ENCODE measurements at regions not wholly inside any gene's neighbourhood (a gene's known extent, or its start where the extent isn't known, plus 50 kb on each side); places are given as distances from the start of the nearest gene placed in this dataset.

DNA sequence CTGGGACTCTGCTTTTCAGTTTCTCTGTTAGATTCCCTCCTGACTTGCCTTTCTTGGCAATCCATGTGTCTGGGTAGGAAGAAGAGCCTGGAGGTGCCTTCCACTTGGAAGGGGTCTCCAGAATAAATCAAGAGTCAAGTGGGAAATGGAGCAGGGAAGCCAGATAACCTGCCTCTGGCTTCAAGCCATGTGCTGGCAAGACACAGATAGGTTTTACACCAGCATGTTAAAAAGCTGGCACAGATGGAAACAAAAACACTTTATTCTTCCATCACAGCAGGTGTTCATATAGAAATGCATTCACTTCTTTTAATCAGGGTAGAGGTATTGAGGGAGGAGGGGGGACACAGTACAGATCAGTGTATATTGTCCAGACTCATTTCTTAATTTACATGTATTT is 356.9 kb upstream of the RUNX1 start:
- Histone ChIP-seq H3K27ac (no peak overlapping the region), H3K4me3 (no peak overlapping the region), H3K36me3 (no peaks in the 10 kb centered on the region), H3K4me1 (peaks cover 0 to 13% (median 0%) of the 10 kb centered on the region in 12 donors), H3K27me3 (peaks cover 0 to 25% (median 0%) of the 10 kb centered on the region in 9 donors), H3K9me3 (no peaks in the 10 kb centered on the region)
- no peak for DNase-seq
- TF ChIP-seq, protein P1, sequence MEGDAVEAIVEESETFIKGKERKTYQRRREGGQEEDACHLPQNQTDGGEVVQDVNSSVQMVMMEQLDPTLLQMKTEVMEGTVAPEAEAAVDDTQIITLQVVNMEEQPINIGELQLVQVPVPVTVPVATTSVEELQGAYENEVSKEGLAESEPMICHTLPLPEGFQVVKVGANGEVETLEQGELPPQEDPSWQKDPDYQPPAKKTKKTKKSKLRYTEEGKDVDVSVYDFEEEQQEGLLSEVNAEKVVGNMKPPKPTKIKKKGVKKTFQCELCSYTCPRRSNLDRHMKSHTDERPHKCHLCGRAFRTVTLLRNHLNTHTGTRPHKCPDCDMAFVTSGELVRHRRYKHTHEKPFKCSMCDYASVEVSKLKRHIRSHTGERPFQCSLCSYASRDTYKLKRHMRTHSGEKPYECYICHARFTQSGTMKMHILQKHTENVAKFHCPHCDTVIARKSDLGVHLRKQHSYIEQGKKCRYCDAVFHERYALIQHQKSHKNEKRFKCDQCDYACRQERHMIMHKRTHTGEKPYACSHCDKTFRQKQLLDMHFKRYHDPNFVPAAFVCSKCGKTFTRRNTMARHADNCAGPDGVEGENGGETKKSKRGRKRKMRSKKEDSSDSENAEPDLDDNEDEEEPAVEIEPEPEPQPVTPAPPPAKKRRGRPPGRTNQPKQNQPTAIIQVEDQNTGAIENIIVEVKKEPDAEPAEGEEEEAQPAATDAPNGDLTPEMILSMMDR (IDR thresholded peaks at IDR 0.05), result no peak
- TF ChIP-seq POLR2A (IDR thresholded peaks at IDR 0.05), result no peak
- no peak for ATAC-seq
- intact Hi-C loops (cut with DNase I), result loop anchor here in 6 of 10 donors (10.0 kb wide), 6 partner anchors 351 to 661 kb away; no protein-coding TSS in a partner anchor

DNA sequence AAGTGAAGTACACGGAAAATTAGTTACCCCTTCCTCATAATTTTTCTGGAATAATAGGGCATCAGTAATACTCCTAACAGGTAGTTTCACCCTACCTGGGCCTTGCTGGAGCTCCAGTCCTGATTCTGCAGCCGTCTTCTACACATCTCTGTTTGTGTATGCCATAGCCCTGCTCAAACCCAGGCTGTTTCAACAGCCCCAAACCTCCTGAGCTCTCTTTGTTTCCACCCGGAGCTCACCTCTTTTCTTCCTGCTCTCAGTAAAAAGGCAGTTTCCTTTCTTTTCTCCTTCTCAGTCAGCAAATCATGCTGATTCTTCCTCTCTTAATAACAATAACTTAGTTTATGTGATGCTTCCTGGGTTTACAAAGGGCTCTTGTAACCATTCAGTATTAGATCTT is 355.1 kb upstream of the RUNX1 start:
- WGBS, 4 donors, result 69 to 86% (median 76%) methylated on average over 3 of the region's 3 CpGs
- no peaks in the 10 kb centered on the region for H3K9me3 ChIP-seq
- peaks cover 0 to 26% (median 0%) of the 10 kb centered on the region in 12 donors for H3K4me1 ChIP-seq
- no peaks in the 10 kb centered on the region for H3K36me3 ChIP-seq
- intact Hi-C loops (cut with DNase I), result loop anchor here (5.0 to 10.0 kb wide), 9 partner anchors 349 to 659 kb away; no protein-coding TSS in a partner anchor
- no peak for TF ChIP-seq POLR2A (IDR thresholded peaks at IDR 0.05)
- TF ChIP-seq, protein P1 (IDR thresholded peaks at IDR 0.05), result no peak
- ATAC-seq, result no peak
- no peak overlapping the region for H3K4me3 ChIP-seq
- H3K27ac ChIP-seq, result no peak overlapping the region
- DNase-seq, result no peak
- peaks cover 0 to 25% (median 0%) of the 10 kb centered on the region in 9 donors for H3K27me3 ChIP-seq

DNA sequence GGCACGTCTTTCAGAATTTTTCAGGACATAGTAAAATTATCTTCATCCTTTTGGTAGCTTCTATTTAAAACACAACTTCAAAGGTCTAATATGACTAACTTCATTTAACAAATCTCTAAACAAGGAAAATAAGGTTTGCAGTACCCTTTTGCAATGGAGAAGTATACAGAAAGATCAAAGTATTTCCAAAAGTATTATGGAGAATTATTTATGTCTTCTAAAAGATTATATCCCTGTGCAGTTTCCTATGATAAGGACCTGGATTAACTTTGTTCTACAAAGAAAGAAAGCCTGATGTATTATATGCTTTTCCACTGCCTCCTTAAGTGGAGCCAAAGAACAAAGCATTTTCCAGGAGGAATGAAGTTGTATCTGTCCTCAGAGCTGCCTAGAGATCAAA is 353.0 kb upstream of the RUNX1 start:
- Histone ChIP-seq H3K4me1 (peaks cover 0 to 24% (median 0%) of the 10 kb centered on the region in 12 donors), H3K27ac (no peak overlapping the region), H3K27me3 (peaks cover 0 to 27% (median 0%) of the 10 kb centered on the region in 9 donors), H3K4me3 (no peak overlapping the region), H3K36me3 (no peaks in the 10 kb centered on the region), H3K9me3 (no peaks in the 10 kb centered on the region)
- no peak for ATAC-seq
- TF ChIP-seq, protein P1 (IDR thresholded peaks at IDR 0.05), result no peak
- no peak for TF ChIP-seq POLR2A (IDR thresholded peaks at IDR 0.05)
- 58 to 74% (median 69%) methylated on average over 1 of the region's 1 CpG for WGBS, 4 donors
- intact Hi-C loops (cut with DNase I), result loop anchor here (5.0 to 10.0 kb wide), 9 partner anchors 347 to 657 kb away; no protein-coding TSS in a partner anchor
- DNase-seq, result no peak

DNA sequence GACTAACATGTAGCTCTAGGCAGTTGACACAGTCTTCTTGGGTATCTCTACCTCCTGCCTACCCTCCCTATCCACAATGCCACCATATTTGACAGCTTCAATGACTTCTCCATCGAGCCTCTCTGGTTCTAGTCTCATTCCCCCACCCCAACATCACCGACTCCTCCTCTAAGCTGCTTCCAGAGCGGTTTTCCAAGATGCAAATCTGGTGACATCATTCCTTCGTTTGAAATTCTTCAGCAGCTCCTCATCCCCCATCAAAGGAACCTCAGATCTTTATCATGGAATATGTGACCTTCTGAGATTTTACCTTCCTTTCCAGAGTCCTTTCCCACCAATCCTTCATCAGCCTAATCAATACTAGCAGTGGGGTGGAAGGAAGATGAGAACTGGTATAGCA is 352.4 kb upstream of the RUNX1 start:
- intact Hi-C loops (cut with DNase I), result loop anchor here (2.0 to 10.0 kb wide), 13 partner anchors 347 to 711 kb away; no protein-coding TSS in a partner anchor
- 61 to 67% (median 63%) methylated on average over 4 of the region's 4 CpGs for WGBS, 4 donors
- DNase-seq, result no peak
- H3K27me3 ChIP-seq, result peaks cover 0 to 28% (median 0%) of the 10 kb centered on the region in 9 donors
- H3K9me3 ChIP-seq, result no peaks in the 10 kb centered on the region
- no peak for ATAC-seq
- no peak overlapping the region for H3K4me3 ChIP-seq
- TF ChIP-seq, protein P1 (IDR thresholded peaks at IDR 0.05), result no peak
- TF ChIP-seq POLR2A (IDR thresholded peaks at IDR 0.05), result no peak
- peaks cover 0 to 24% (median 0%) of the 10 kb centered on the region in 12 donors for H3K4me1 ChIP-seq
- no peak overlapping the region for H3K27ac ChIP-seq
- H3K36me3 ChIP-seq, result no peaks in the 10 kb centered on the region

Measured in heart left ventricle (tissue), 16 donors.